KMS-11 (cell line): ENCODE measurements at regions not wholly inside any gene's neighbourhood (a gene's known extent, or its start where the extent isn't known, plus 50 kb on each side); places are given as distances from the start of the nearest gene placed in this dataset.

Source experiments
- H2AFZ ChIP-seq: fragments of 200-600 bp; sonication (generic); 2 replicates; pipeline ENCODE4 v1.6.1; 2016; ENCODE audit warnings: antibody characterized with exemption, mixed run types, low read depth
- H3K27ac ChIP-seq: fragments of 200-600 bp; sonication (generic); 2 replicates; pipeline ENCODE4 v1.6.1; 2016; ENCODE audit warnings: mild to moderate bottlenecking, mixed run types
- H3K27me3 ChIP-seq: fragments of 200-600 bp; sonication (generic); 2 replicates; pipeline ENCODE4 v1.6.1; 2017; ENCODE audit warnings: mild to moderate bottlenecking, low read depth, mixed run types, moderate library complexity; ENCODE audit not compliant: insufficient read depth
- H3K36me3 ChIP-seq: fragments of 200-600 bp; sonication (generic); 2 replicates; pipeline ENCODE4 v1.6.1; 2017; ENCODE audit warnings: mild to moderate bottlenecking, mixed run types; ENCODE audit not compliant: insufficient read depth
- H3K4me1 ChIP-seq: fragments of 200-600 bp; sonication (generic); 2 replicates; pipeline ENCODE4 v1.6.1; 2016; ENCODE audit warnings: mild to moderate bottlenecking, low read depth, mixed run types; ENCODE audit not compliant: poor library complexity, severe bottlenecking
- H3K4me2 ChIP-seq: fragments of 200-600 bp; sonication (generic); 2 replicates; pipeline ENCODE4 v1.7.0; 2016; ENCODE audit warnings: mild to moderate bottlenecking, mixed run types
- H3K4me3 ChIP-seq: fragments of 200-600 bp; sonication (generic); IDR thresholded peaks from 2 replicates; pipeline ENCODE4 v1.6.1; 2017; ENCODE audit warnings: low read depth, low read length, mixed read lengths; ENCODE audit not compliant: insufficient read depth
- H3K79me2 ChIP-seq: fragments of 200-600 bp; sonication (generic); 2 replicates; pipeline ENCODE4 v1.6.1; 2016; ENCODE audit warnings: low read depth, mixed run types; ENCODE audit not compliant: insufficient read depth
- H3K9ac ChIP-seq: fragments of 200-600 bp; sonication (generic); 2 replicates; pipeline ENCODE4 v1.6.1; 2016; ENCODE audit warnings: mild to moderate bottlenecking, mixed run types
- H4K20me1 ChIP-seq: fragments of 200-600 bp; sonication (generic); 2 replicates; pipeline ENCODE4 v1.6.1; 2016; ENCODE audit warnings: mild to moderate bottlenecking, mixed run types; ENCODE audit not compliant: insufficient read depth
- CTCF ChIP-seq: fragments of 200-600 bp; sonication (generic); conservative IDR thresholded peaks from 2 replicates; pipeline ENCODE4 v1.6.1; 2017; ENCODE audit warnings: low read depth, mild to moderate bottlenecking, antibody characterized with exemption, low read length, moderate library complexity, mixed read lengths

- Histone ChIP-seq H3K27me3 (no peaks in the 10 kb centered on the region), H3K9ac (no peak overlapping the region), H2AFZ (no peak overlapping the region), H3K4me3 (no peak overlapping the region), H3K36me3 (no peaks in the 10 kb centered on the region), H3K79me2 (no peaks in the 10 kb centered on the region), H3K27ac (no peak overlapping the region), H3K4me1 (no peaks in the 10 kb centered on the region), H4K20me1 (no peaks in the 10 kb centered on the region), H3K4me2 (no peak overlapping the region)
- TF ChIP-seq CTCF = no peak
These were observed 460.0 kb downstream of the FOXO1 start for GRCh38 chr13:40206241-40207000.

- no peaks in the 10 kb centered on the region for H4K20me1 ChIP-seq
- TF ChIP-seq CTCF = no peak
- no peaks in the 10 kb centered on the region for H3K79me2 ChIP-seq
- H3K27me3 ChIP-seq = no peaks in the 10 kb centered on the region
- H3K4me2 ChIP-seq = no peak overlapping the region
- no peaks in the 10 kb centered on the region for H3K36me3 ChIP-seq
- no peak overlapping the region for H3K9ac ChIP-seq
- H3K27ac ChIP-seq = no peak overlapping the region
- no peak overlapping the region for H3K4me3 ChIP-seq
- no peaks in the 10 kb centered on the region for H3K4me1 ChIP-seq
- H2AFZ ChIP-seq = no peak overlapping the region
These were observed 459.4 kb downstream of the FOXO1 start for GRCh38 chr13:40207001-40207478.

DNA sequence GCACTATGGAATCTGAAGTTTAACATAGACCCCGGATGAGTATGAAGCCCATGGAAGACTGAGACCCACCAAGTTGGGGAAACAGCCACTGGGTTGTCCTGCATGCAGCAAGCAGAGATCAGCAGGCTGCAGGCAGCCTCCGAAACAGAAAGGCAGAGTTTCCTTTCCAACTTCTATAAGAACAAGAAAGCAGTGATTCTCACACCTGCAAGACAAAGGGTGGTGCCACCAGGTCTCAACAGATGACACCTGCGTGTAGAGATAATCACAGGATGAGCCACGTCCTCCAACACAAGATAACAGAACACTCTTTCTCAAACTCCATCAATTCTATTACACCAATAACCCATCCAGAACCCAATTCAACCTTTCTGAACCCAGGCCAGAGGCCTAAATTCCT, 457.9 kb downstream of the FOXO1 start:
- no peak overlapping the region for H3K4me3 ChIP-seq
- no peak overlapping the region for H2AFZ ChIP-seq
- TF ChIP-seq CTCF = no peak
- H3K4me1 ChIP-seq = no peaks in the 10 kb centered on the region
- H3K79me2 ChIP-seq = no peaks in the 10 kb centered on the region
- H3K9ac ChIP-seq = no peak overlapping the region
- no peaks in the 10 kb centered on the region for H4K20me1 ChIP-seq
- H3K36me3 ChIP-seq = no peaks in the 10 kb centered on the region
- H3K4me2 ChIP-seq = no peak overlapping the region
- no peaks in the 10 kb centered on the region for H3K27me3 ChIP-seq
- no peak overlapping the region for H3K27ac ChIP-seq

GRCh38 chr13:40210865-40211585, 455.4 kb downstream of the FOXO1 start:
- Histone ChIP-seq H3K4me2 (no peak overlapping the region), H3K79me2 (no peaks in the 10 kb centered on the region), H3K4me3 (no peak overlapping the region), H3K9ac (no peak overlapping the region), H3K4me1 (no peaks in the 10 kb centered on the region), H2AFZ (no peak overlapping the region), H3K36me3 (no peaks in the 10 kb centered on the region), H3K27me3 (no peaks in the 10 kb centered on the region), H3K27ac (no peak overlapping the region), H4K20me1 (no peaks in the 10 kb centered on the region)
- no peak for TF ChIP-seq CTCF
